ENCODE measurements at regions not wholly inside any gene's neighbourhood (a gene's known extent, or its start where the extent isn't known, plus 50 kb on each side); places are given as distances from the start of the nearest gene placed in this dataset.

- DNase-seq (no peak), ATAC-seq (no peak)
- Mint-ChIP-seq H3K4me3 (no peak overlapping the region), H3K27me3 (no peaks in the 10 kb centered on the region), H3K36me3 (ENCODE audit: low read depth) (no peaks in the 10 kb centered on the region), H3K9me3 (no peaks in the 10 kb centered on the region), H3K4me1 (peaks cover 30% of the 10 kb centered on the region), H3K27ac (no peak overlapping the region)
Observed at GRCh38 chr13:40163066-40164000, 503.1 kb downstream of the FOXO1 start.

- H3K27ac Mint-ChIP-seq, result no peak overlapping the region
- ATAC-seq, result no peak
- H3K27me3 Mint-ChIP-seq, result no peaks in the 10 kb centered on the region
- no peaks in the 10 kb centered on the region for H3K9me3 Mint-ChIP-seq
- peaks cover 32% of the 10 kb centered on the region for H3K4me1 Mint-ChIP-seq
- no peak for DNase-seq
- no peak overlapping the region for H3K4me3 Mint-ChIP-seq
- no peaks in the 10 kb centered on the region for H3K36me3 Mint-ChIP-seq (ENCODE audit: low read depth)
Observed at GRCh38 chr13:40164133-40164532, 502.3 kb downstream of the FOXO1 start.

- no peaks in the 10 kb centered on the region for H3K36me3 Mint-ChIP-seq (ENCODE audit: low read depth)
- H3K9me3 Mint-ChIP-seq, result peaks cover 6% of the 10 kb centered on the region
- ATAC-seq, result no peak
- no peaks in the 10 kb centered on the region for H3K27me3 Mint-ChIP-seq
- H3K4me3 Mint-ChIP-seq, result no peak overlapping the region
- no peak overlapping the region for H3K27ac Mint-ChIP-seq
- no peak for DNase-seq
- peaks cover 45% of the 10 kb centered on the region for H3K4me1 Mint-ChIP-seq
Observed at GRCh38 chr13:40165316-40165932, 501.0 kb downstream of the FOXO1 start.

GRCh38 chr13:40167327-40167726 is 499.1 kb downstream of the FOXO1 start:
- H3K9me3 Mint-ChIP-seq, result peaks cover 11% of the 10 kb centered on the region
- H3K4me1 Mint-ChIP-seq, result peaks cover 55% of the 10 kb centered on the region
- no peak overlapping the region for H3K4me3 Mint-ChIP-seq
- H3K36me3 Mint-ChIP-seq (ENCODE audit: low read depth), result no peaks in the 10 kb centered on the region
- H3K27ac Mint-ChIP-seq, result no peak overlapping the region
- H3K27me3 Mint-ChIP-seq, result no peaks in the 10 kb centered on the region
- DNase-seq (no peak), ATAC-seq (no peak)

- peaks cover 56% of the 10 kb centered on the region for H3K4me1 Mint-ChIP-seq
- no peaks in the 10 kb centered on the region for H3K36me3 Mint-ChIP-seq (ENCODE audit: low read depth)
- H3K27ac Mint-ChIP-seq, result no peak overlapping the region
- DNase-seq (no peak), ATAC-seq (no peak)
- H3K4me3 Mint-ChIP-seq, result no peak overlapping the region
- H3K9me3 Mint-ChIP-seq, result peaks cover 11% of the 10 kb centered on the region
- H3K27me3 Mint-ChIP-seq, result no peaks in the 10 kb centered on the region
Observed at GRCh38 chr13:40168425-40169166, 497.8 kb downstream of the FOXO1 start.

GRCh38 chr13:40169476-40169875 is 497.0 kb downstream of the FOXO1 start:
- Mint-ChIP-seq H3K36me3 (ENCODE audit: low read depth) (no peaks in the 10 kb centered on the region), H3K27me3 (no peaks in the 10 kb centered on the region), H3K9me3 (peaks cover 11% of the 10 kb centered on the region), H3K4me1 (peaks cover 54% of the 10 kb centered on the region), H3K4me3 (no peak overlapping the region), H3K27ac (no peak overlapping the region)
- no peak for DNase-seq
- no peak for ATAC-seq

GRCh38 chr13:40170091-40170490 is 496.4 kb downstream of the FOXO1 start:
- Mint-ChIP-seq H3K9me3 (peaks cover 11% of the 10 kb centered on the region), H3K4me3 (no peak overlapping the region), H3K27ac (no peak overlapping the region), H3K4me1 (peaks cover 53% of the 10 kb centered on the region), H3K36me3 (ENCODE audit: low read depth) (no peaks in the 10 kb centered on the region), H3K27me3 (no peaks in the 10 kb centered on the region)
- ATAC-seq (no peak), DNase-seq (no peak)

- Mint-ChIP-seq H3K36me3 (ENCODE audit: low read depth) (no peaks in the 10 kb centered on the region), H3K27me3 (no peaks in the 10 kb centered on the region), H3K9me3 (peaks cover 11% of the 10 kb centered on the region), H3K4me1 (peaks cover 46% of the 10 kb centered on the region), H3K27ac (peak overlapping the region; percentile 69), H3K4me3 (no peak overlapping the region)
- peak; percentile 91 for ATAC-seq
- DNase-seq, result peak; percentile 50
Observed at GRCh38 chr13:40170982-40171381, 495.5 kb downstream of the FOXO1 start.

GRCh38 chr13:40171566-40171965 is 494.9 kb downstream of the FOXO1 start:
- no peaks in the 10 kb centered on the region for H3K36me3 Mint-ChIP-seq (ENCODE audit: low read depth)
- no peak for ATAC-seq
- H3K27me3 Mint-ChIP-seq, result no peaks in the 10 kb centered on the region
- no peak overlapping the region for H3K4me3 Mint-ChIP-seq
- peaks cover 11% of the 10 kb centered on the region for H3K9me3 Mint-ChIP-seq
- H3K27ac Mint-ChIP-seq, result peak overlapping the region; percentile 69
- no peak for DNase-seq
- peaks cover 43% of the 10 kb centered on the region for H3K4me1 Mint-ChIP-seq

- H3K4me1 Mint-ChIP-seq, result peaks cover 37% of the 10 kb centered on the region
- ATAC-seq, result no peak
- H3K4me3 Mint-ChIP-seq, result no peak overlapping the region
- no peak for DNase-seq
- H3K27me3 Mint-ChIP-seq, result no peaks in the 10 kb centered on the region
- peaks cover 11% of the 10 kb centered on the region for H3K9me3 Mint-ChIP-seq
- no peak overlapping the region for H3K27ac Mint-ChIP-seq
- no peaks in the 10 kb centered on the region for H3K36me3 Mint-ChIP-seq (ENCODE audit: low read depth)
Observed at GRCh38 chr13:40172149-40172591, 494.3 kb downstream of the FOXO1 start.

GRCh38 chr13:40172878-40173277 is 493.6 kb downstream of the FOXO1 start:
- no peak for DNase-seq
- no peak for ATAC-seq
- Mint-ChIP-seq H3K27ac (no peak overlapping the region), H3K4me1 (peaks cover 39% of the 10 kb centered on the region), H3K27me3 (no peaks in the 10 kb centered on the region), H3K9me3 (peaks cover 11% of the 10 kb centered on the region), H3K36me3 (ENCODE audit: low read depth) (no peaks in the 10 kb centered on the region), H3K4me3 (no peak overlapping the region)

- no peak overlapping the region for H3K27ac Mint-ChIP-seq
- peaks cover 38% of the 10 kb centered on the region for H3K4me1 Mint-ChIP-seq
- H3K36me3 Mint-ChIP-seq (ENCODE audit: low read depth), result no peaks in the 10 kb centered on the region
- no peak overlapping the region for H3K4me3 Mint-ChIP-seq
- H3K27me3 Mint-ChIP-seq, result no peaks in the 10 kb centered on the region
- H3K9me3 Mint-ChIP-seq, result peaks cover 3% of the 10 kb centered on the region
- no peak for ATAC-seq
- DNase-seq, result no peak
Observed at GRCh38 chr13:40175639-40176038, 490.8 kb downstream of the FOXO1 start.

GRCh38 chr13:40176242-40176641 is 490.2 kb downstream of the FOXO1 start:
- ATAC-seq, result no peak
- Mint-ChIP-seq H3K9me3 (no peaks in the 10 kb centered on the region), H3K27ac (no peak overlapping the region), H3K27me3 (no peaks in the 10 kb centered on the region), H3K36me3 (ENCODE audit: low read depth) (no peaks in the 10 kb centered on the region), H3K4me3 (no peak overlapping the region), H3K4me1 (peaks cover 34% of the 10 kb centered on the region)
- no peak for DNase-seq

- no peak for DNase-seq
- no peaks in the 10 kb centered on the region for H3K36me3 Mint-ChIP-seq (ENCODE audit: low read depth)
- peaks cover 35% of the 10 kb centered on the region for H3K4me1 Mint-ChIP-seq
- no peaks in the 10 kb centered on the region for H3K27me3 Mint-ChIP-seq
- no peak overlapping the region for H3K27ac Mint-ChIP-seq
- H3K4me3 Mint-ChIP-seq, result no peak overlapping the region
- ATAC-seq, result no peak
- H3K9me3 Mint-ChIP-seq, result no peaks in the 10 kb centered on the region
Observed at GRCh38 chr13:40178130-40178529, 488.3 kb downstream of the FOXO1 start.
